GM23338 (cell line): ENCODE measurements at regions not wholly inside any gene's neighbourhood (a gene's known extent, or its start where the extent isn't known, plus 50 kb on each side); places are given as distances from the start of the nearest gene placed in this dataset.

Experiments used
- CREB1 ChIP-seq: fragments of 250-450 bp; sonication (Bioruptor Pico); IDR thresholded peaks from 2 replicates; pipeline ENCODE4 v1.5.0; 2020; ENCODE audit warnings: low read depth, mild to moderate bottlenecking, moderate library complexity
- CTCF ChIP-seq, 2 experiments: fragments of 200-600 bp in 1 of 2; sonication (generic) in 1 of 2; conservative IDR thresholded peaks; 2 replicates each; pipeline versions ENCODE4 v1.5.1 to v1.6.1; 2016 to 2017; ENCODE audit warnings: antibody characterized with exemption in 2 of 2, low read depth in 2 of 2, mild to moderate bottlenecking in 2 of 2, moderate library complexity in 1 of 2
- EZH2 ChIP-seq: fragments of 200-600 bp; sonication (generic); IDR thresholded peaks from one replicate; pipeline ENCODE4 v1.8.0; 2017; ENCODE audit warnings: antibody characterized with exemption, mild to moderate bottlenecking, low read depth; ENCODE audit not compliant: unreplicated experiment
- EZH2phosphoT487 ChIP-seq: fragments of 200-600 bp; sonication (generic); IDR thresholded peaks from one replicate; pipeline ENCODE4 v1.8.1; 2018; ENCODE audit warnings: antibody characterized with exemption; ENCODE audit not compliant: unreplicated experiment
- JUNB ChIP-seq: IDR thresholded peaks from one replicate; pipeline ENCODE4 v1.6.1; 2016; ENCODE audit warnings: antibody characterized with exemption; ENCODE audit not compliant: unreplicated experiment
- NANOG ChIP-seq: IDR thresholded peaks from 2 replicates; pipeline ENCODE4 v1.6.1; 2016; ENCODE audit warnings: antibody characterized with exemption, borderline replicate concordance
- POLR2AphosphoS5 ChIP-seq: IDR thresholded peaks from 2 replicates; pipeline ENCODE4 v1.6.1; 2016; ENCODE audit warnings: antibody characterized with exemption, low read depth
- STAT1 ChIP-seq: IDR thresholded peaks from one replicate; pipeline ENCODE4 v1.6.1; 2016; ENCODE audit warnings: antibody characterized with exemption; ENCODE audit not compliant: unreplicated experiment
- ZNF114 ChIP-seq: fragments of 250-450 bp; sonication (Bioruptor Pico); IDR thresholded peaks from 2 replicates; pipeline ENCODE4 v1.5.0; 2020; ENCODE audit warnings: mild to moderate bottlenecking, moderate library complexity
- ZNF331 ChIP-seq: fragments of 250-450 bp; sonication (Bioruptor Pico); IDR thresholded peaks from 2 replicates; pipeline ENCODE4 v1.5.0; 2020; ENCODE audit warnings: low read depth, mild to moderate bottlenecking, moderate library complexity
- ZNF462 ChIP-seq: fragments of 250-450 bp; sonication (Bioruptor Pico); IDR thresholded peaks from 2 replicates; pipeline ENCODE4 v1.5.0; 2020; ENCODE audit warnings: mild to moderate bottlenecking, moderate library complexity
- TF ChIP-seq, protein P1 (sequence below): IDR thresholded peaks from one replicate; pipeline ENCODE4 v1.6.1; 2018; ENCODE audit warnings: antibody characterized with exemption; ENCODE audit not compliant: unreplicated experiment
- TF ChIP-seq, protein P2 (sequence below): IDR thresholded peaks from 2 replicates; pipeline ENCODE4 v1.6.1; 2016; ENCODE audit warnings: antibody characterized with exemption

DNA sequence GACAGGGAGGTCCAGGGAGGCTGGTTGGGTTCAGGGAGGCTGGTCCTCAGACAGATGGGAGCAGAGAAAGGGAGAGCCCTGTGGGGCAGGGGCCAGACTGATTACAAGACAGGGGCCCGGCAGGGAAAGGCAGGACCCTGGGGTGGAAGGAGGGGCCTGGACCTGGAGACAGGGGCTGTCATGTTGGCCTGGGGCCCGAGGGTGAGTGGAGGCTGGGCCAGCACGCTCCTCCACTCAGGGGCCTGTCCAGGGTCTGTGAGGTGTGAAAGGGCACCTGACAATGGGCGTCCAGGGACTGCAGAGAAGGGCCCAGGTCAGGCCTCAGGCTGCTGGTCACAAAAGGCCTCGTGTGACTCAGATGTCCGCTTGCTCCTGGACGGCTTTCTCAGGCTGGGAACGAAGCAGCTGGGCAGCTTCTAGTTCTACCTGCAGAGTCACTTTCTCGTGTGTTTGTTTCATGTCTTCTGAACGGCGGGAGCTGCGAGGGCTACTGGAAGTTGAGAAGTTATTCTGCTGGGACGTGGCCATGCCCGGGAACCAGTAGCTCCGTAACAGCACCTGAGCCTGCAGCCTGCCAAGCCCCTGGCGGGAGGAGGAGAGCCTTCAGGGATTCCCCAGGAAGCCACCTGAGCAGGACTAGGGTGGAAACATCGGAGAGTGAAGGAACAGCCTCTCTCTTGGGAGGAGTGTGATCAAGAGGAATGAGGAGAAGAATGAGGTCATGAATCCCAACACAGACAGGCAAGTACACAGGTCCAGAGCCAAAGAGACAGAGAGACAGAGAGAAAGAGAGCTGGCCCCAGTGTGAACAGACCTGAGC is 65.8 kb downstream of the KLF6 start:
- TF ChIP-seq, protein P1, sequence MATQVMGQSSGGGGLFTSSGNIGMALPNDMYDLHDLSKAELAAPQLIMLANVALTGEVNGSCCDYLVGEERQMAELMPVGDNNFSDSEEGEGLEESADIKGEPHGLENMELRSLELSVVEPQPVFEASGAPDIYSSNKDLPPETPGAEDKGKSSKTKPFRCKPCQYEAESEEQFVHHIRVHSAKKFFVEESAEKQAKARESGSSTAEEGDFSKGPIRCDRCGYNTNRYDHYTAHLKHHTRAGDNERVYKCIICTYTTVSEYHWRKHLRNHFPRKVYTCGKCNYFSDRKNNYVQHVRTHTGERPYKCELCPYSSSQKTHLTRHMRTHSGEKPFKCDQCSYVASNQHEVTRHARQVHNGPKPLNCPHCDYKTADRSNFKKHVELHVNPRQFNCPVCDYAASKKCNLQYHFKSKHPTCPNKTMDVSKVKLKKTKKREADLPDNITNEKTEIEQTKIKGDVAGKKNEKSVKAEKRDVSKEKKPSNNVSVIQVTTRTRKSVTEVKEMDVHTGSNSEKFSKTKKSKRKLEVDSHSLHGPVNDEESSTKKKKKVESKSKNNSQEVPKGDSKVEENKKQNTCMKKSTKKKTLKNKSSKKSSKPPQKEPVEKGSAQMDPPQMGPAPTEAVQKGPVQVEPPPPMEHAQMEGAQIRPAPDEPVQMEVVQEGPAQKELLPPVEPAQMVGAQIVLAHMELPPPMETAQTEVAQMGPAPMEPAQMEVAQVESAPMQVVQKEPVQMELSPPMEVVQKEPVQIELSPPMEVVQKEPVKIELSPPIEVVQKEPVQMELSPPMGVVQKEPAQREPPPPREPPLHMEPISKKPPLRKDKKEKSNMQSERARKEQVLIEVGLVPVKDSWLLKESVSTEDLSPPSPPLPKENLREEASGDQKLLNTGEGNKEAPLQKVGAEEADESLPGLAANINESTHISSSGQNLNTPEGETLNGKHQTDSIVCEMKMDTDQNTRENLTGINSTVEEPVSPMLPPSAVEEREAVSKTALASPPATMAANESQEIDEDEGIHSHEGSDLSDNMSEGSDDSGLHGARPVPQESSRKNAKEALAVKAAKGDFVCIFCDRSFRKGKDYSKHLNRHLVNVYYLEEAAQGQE: no peak
- TF ChIP-seq POLR2AphosphoS5 (no peak), CTCF (conservative IDR thresholded peaks at IDR 0.05; ENCODE audit: low read depth in 2 of 2) (no peak), EZH2 (no peak), CREB1 (no peak), JUNB (no peak), EZH2phosphoT487 (no peak), STAT1 (no peak), NANOG (no peak), ZNF114 (no peak), ZNF331 (CRISPR knock-in tag) (no peak), ZNF462 (CRISPR knock-in tag) (no peak)
- TF ChIP-seq, protein P2, sequence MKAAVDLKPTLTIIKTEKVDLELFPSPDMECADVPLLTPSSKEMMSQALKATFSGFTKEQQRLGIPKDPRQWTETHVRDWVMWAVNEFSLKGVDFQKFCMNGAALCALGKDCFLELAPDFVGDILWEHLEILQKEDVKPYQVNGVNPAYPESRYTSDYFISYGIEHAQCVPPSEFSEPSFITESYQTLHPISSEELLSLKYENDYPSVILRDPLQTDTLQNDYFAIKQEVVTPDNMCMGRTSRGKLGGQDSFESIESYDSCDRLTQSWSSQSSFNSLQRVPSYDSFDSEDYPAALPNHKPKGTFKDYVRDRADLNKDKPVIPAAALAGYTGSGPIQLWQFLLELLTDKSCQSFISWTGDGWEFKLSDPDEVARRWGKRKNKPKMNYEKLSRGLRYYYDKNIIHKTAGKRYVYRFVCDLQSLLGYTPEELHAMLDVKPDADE: no peak
